HG02840 (cell line): ENCODE measurements at regions not wholly inside any gene's neighbourhood (a gene's known extent, or its start where the extent isn't known, plus 50 kb on each side); places are given as distances from the start of the nearest gene placed in this dataset.

Source experiments
- ATAC-seq: cut with Tn5 transposase; IDR thresholded peaks from one replicate; pipeline ENCODE4 v1.9.1; 2021; ENCODE audit warnings: mild to moderate bottlenecking, moderate library complexity, moderate number of reproducible peaks; ENCODE audit not compliant: unreplicated experiment, low FRiP score

- no peak for ATAC-seq
Measured at GRCh38 chr4:24705016-24705753, 90.2 kb upstream of the SOD3 start.

GRCh38 chr4:24713604-24714003 is 81.8 kb upstream of the SOD3 start:
- ATAC-seq: no peak

- no peak for ATAC-seq
Measured at GRCh38 chr4:24719615-24720014, 75.8 kb upstream of the SOD3 start.

GRCh38 chr4:24720436-24720835 is 74.9 kb upstream of the SOD3 start:
- no peak for ATAC-seq

- no peak for ATAC-seq
Measured at GRCh38 chr4:24720979-24721378, 74.4 kb upstream of the SOD3 start.

- no peak for ATAC-seq
Measured at GRCh38 chr4:24722026-24722568, 73.3 kb upstream of the SOD3 start.

- no peak for ATAC-seq
Measured at GRCh38 chr4:24727390-24728224, 67.8 kb upstream of the SOD3 start.

- ATAC-seq: no peak
Measured at GRCh38 chr4:24729119-24729730, 66.1 kb upstream of the SOD3 start.

- no peak for ATAC-seq
Measured at GRCh38 chr4:24730256-24731001, 64.9 kb upstream of the SOD3 start.

- no peak for ATAC-seq
Measured at GRCh38 chr4:24731448-24731847, 63.9 kb upstream of the SOD3 start.

- ATAC-seq: no peak
Measured at GRCh38 chr4:24734511-24734910, 60.9 kb upstream of the SOD3 start.

GRCh38 chr4:24736066-24736465 is 59.3 kb upstream of the SOD3 start:
- no peak for ATAC-seq

- no peak for ATAC-seq
Measured at GRCh38 chr4:24741910-24742309, 53.5 kb upstream of the SOD3 start.

- ATAC-seq: no peak
Measured at GRCh38 chr4:24742335-24742734, 53.0 kb upstream of the SOD3 start.

- no peak for ATAC-seq
Measured at GRCh38 chr4:24742773-24743172, 52.6 kb upstream of the SOD3 start.

- ATAC-seq: no peak
Measured at GRCh38 chr4:24743206-24743605, 52.2 kb upstream of the SOD3 start.

- ATAC-seq: no peak
Measured at GRCh38 chr4:24743927-24744326, 51.4 kb upstream of the SOD3 start.

GRCh38 chr4:24745172-24745895 is 50.0 kb upstream of the SOD3 start:
- no peak for ATAC-seq
